WERI-Rb-1 (cell line): ENCODE measurements at regions not wholly inside any gene's neighbourhood (a gene's known extent, or its start where the extent isn't known, plus 50 kb on each side); places are given as distances from the start of the nearest gene placed in this dataset.

Experiments used
- DNase-seq: peaks from one replicate; pipeline ENCODE4 v3.0.0-alpha.2; 2020
- H3K27ac ChIP-seq: fragments of 250-450 bp; sonication (Bioruptor Pico); 2 replicates; pipeline ENCODE4 v1.5.1; 2020; ENCODE audit warnings: mild to moderate bottlenecking, moderate library complexity
- H3K27me3 ChIP-seq: fragments of 250-450 bp; sonication (Bioruptor Pico); 2 replicates; pipeline ENCODE4 v1.5.1; 2021; ENCODE audit warnings: mild to moderate bottlenecking, low read depth, moderate library complexity; ENCODE audit not compliant: insufficient read depth, severe bottlenecking
- H3K36me3 ChIP-seq: fragments of 250-450 bp; sonication (Bioruptor Pico); 2 replicates; pipeline ENCODE4 v1.5.1; 2020; ENCODE audit warnings: mild to moderate bottlenecking, moderate library complexity
- H3K4me3 ChIP-seq: 2 replicates; pipeline ENCODE4 v1.5.1; 2011; ENCODE audit warnings: low read depth, mild to moderate bottlenecking, control low read depth, low read length
- H3K9me3 ChIP-seq: fragments of 250-450 bp; sonication (Bioruptor Pico); 2 replicates; pipeline ENCODE4 v1.5.1; 2021; ENCODE audit warnings: mild to moderate bottlenecking, moderate library complexity; ENCODE audit not compliant: severe bottlenecking
- TF ChIP-seq, protein P1 (sequence below): IDR thresholded peaks from 2 replicates; pipeline ENCODE4 v1.5.1; 2011; ENCODE audit warnings: low read depth, mild to moderate bottlenecking, control low read depth, inconsistent platforms, low read length

GRCh38 chr22:49470741-49471503 lies 356.8 kb downstream of the BRD1 start:
- Histone ChIP-seq H3K27ac (no peak overlapping the region), H3K27me3 (no peaks in the 10 kb centered on the region), H3K36me3 (no peaks in the 10 kb centered on the region), H3K9me3 (no peaks in the 10 kb centered on the region), H3K4me3 (no peak overlapping the region)
- no peak for DNase-seq
- TF ChIP-seq, protein P1, sequence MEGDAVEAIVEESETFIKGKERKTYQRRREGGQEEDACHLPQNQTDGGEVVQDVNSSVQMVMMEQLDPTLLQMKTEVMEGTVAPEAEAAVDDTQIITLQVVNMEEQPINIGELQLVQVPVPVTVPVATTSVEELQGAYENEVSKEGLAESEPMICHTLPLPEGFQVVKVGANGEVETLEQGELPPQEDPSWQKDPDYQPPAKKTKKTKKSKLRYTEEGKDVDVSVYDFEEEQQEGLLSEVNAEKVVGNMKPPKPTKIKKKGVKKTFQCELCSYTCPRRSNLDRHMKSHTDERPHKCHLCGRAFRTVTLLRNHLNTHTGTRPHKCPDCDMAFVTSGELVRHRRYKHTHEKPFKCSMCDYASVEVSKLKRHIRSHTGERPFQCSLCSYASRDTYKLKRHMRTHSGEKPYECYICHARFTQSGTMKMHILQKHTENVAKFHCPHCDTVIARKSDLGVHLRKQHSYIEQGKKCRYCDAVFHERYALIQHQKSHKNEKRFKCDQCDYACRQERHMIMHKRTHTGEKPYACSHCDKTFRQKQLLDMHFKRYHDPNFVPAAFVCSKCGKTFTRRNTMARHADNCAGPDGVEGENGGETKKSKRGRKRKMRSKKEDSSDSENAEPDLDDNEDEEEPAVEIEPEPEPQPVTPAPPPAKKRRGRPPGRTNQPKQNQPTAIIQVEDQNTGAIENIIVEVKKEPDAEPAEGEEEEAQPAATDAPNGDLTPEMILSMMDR, result no peak

GRCh38 chr22:49469896-49470740 lies 357.6 kb downstream of the BRD1 start:
- H3K27me3 ChIP-seq, result no peaks in the 10 kb centered on the region
- TF ChIP-seq, protein P1, result no peak
- no peak overlapping the region for H3K27ac ChIP-seq
- DNase-seq, result no peak
- H3K4me3 ChIP-seq, result no peak overlapping the region
- no peaks in the 10 kb centered on the region for H3K9me3 ChIP-seq
- H3K36me3 ChIP-seq, result no peaks in the 10 kb centered on the region

DNA sequence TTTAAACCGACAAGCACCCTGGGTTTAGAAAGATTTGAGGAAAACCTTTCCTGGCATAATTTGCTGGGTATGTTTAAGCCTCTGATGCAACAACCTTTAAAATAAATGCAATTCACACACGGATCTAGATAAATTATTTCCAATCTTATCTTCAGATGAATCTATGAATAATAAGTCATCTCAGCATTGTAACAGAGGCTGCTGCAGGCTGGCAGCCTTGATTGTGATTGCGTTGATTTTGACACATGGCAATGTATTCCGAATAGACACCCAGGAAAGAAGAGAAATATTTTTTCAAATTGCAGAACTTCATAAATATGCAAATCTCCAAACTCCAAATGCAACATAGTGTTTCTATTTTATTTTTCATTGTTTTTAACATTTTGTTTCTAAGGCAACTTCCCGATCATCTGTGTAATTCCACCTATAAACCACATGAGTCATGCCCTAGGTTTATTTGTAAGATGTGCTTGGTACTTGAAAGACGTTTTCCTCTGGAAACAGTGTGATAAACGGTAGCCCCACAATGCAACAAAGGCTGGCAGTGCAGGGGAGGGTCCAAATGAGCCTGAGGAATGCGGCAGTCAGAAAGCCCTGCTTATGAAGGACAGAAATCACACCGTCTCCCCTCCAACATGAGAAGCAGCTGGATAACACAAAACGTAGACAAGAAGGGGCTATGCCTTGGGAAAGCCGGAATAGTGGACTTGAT lies 359.0 kb downstream of the BRD1 start:
- Histone ChIP-seq H3K27ac (no peak overlapping the region), H3K9me3 (no peaks in the 10 kb centered on the region), H3K27me3 (no peaks in the 10 kb centered on the region), H3K4me3 (no peak overlapping the region), H3K36me3 (no peaks in the 10 kb centered on the region)
- no peak for DNase-seq
- TF ChIP-seq, protein P1, result no peak

GRCh38 chr22:49466878-49467595 lies 360.6 kb downstream of the BRD1 start:
- H3K4me3 ChIP-seq, result no peak overlapping the region

GRCh38 chr22:49464037-49464436 lies 363.6 kb downstream of the BRD1 start:
- DNase-seq, result no peak
- H3K36me3 ChIP-seq, result no peaks in the 10 kb centered on the region
- H3K27me3 ChIP-seq, result no peaks in the 10 kb centered on the region
- H3K9me3 ChIP-seq, result no peaks in the 10 kb centered on the region
- H3K27ac ChIP-seq, result no peak overlapping the region
- TF ChIP-seq, protein P1, result no peak
- H3K4me3 ChIP-seq, result no peak overlapping the region

More at GRCh38 chr22:49466878-49467595, 360.6 kb downstream of the BRD1 start:
- TF ChIP-seq, protein P1, result no peak
- no peaks in the 10 kb centered on the region for H3K9me3 ChIP-seq
- no peaks in the 10 kb centered on the region for H3K36me3 ChIP-seq
- no peaks in the 10 kb centered on the region for H3K27me3 ChIP-seq
- DNase-seq, result no peak
- H3K27ac ChIP-seq, result no peak overlapping the region
